GM23248 (cell line): ENCODE measurements at regions not wholly inside any gene's neighbourhood (a gene's known extent, or its start where the extent isn't known, plus 50 kb on each side); places are given as distances from the start of the nearest gene placed in this dataset.

Experiments
- EZH2 ChIP-seq: fragments of 200-600 bp; sonication (generic); IDR thresholded peaks from 2 replicates; pipeline ENCODE4 v1.6.1; 2018; ENCODE audit warnings: antibody characterized with exemption, mild to moderate bottlenecking; ENCODE audit not compliant: insufficient read depth, poor library complexity, severe bottlenecking
- EZH2phosphoT487 ChIP-seq: fragments of 200-600 bp; sonication (generic); IDR thresholded peaks from 2 replicates; pipeline ENCODE4 v1.6.1; 2018; ENCODE audit warnings: antibody characterized with exemption, moderate library complexity, mild to moderate bottlenecking, low read depth; ENCODE audit not compliant: insufficient read depth

- TF ChIP-seq EZH2 (no peak), EZH2phosphoT487 (no peak)
These were observed 83.4 kb upstream of the ESRRB start for GRCh38 chr14:76292561-76292960.
